PFSK-1 (cell line): ENCODE measurements at regions not wholly inside any gene's neighbourhood (a gene's known extent, or its start where the extent isn't known, plus 50 kb on each side); places are given as distances from the start of the nearest gene placed in this dataset.

Experiments used
- FOXP2 ChIP-seq: optimal IDR thresholded peaks from 2 replicates; pipeline ENCODE3; 2011; ENCODE audit warnings: borderline replicate concordance, control low read depth, inconsistent platforms; ENCODE audit not compliant: insufficient read depth; ENCODE audit errors: extremely low read length, extremely low read depth
- POLR2AphosphoS5 ChIP-seq: IDR thresholded peaks from 2 replicates; pipeline ENCODE4 v1.6.1; 2012; ENCODE audit warnings: low read depth, mild to moderate bottlenecking, control low read depth, low read length, moderate library complexity
- SIN3A ChIP-seq: IDR thresholded peaks from 2 replicates; pipeline ENCODE4 v1.6.1; 2012; ENCODE audit warnings: mild to moderate bottlenecking, low read length, moderate library complexity, borderline replicate concordance; ENCODE audit not compliant: insufficient read depth
- TAF1 ChIP-seq: IDR thresholded peaks from 2 replicates; pipeline ENCODE4 v1.6.1; 2012; ENCODE audit warnings: low read length, control low read depth, borderline replicate concordance; ENCODE audit not compliant: insufficient read depth
- TF ChIP-seq, protein P1 (sequence below), 2 experiments: IDR thresholded peaks; 2 replicates each; pipeline versions ENCODE4 v1.6.1 to v1.8.0; 2011 to 2012; ENCODE audit warnings: low read depth in 2 of 2, low read length in 2 of 2, control low read depth in 1 of 2, inconsistent platforms in 1 of 2, mild to moderate bottlenecking in 1 of 2, moderate library complexity in 1 of 2; ENCODE audit not compliant: insufficient read depth in 1 of 2

DNA sequence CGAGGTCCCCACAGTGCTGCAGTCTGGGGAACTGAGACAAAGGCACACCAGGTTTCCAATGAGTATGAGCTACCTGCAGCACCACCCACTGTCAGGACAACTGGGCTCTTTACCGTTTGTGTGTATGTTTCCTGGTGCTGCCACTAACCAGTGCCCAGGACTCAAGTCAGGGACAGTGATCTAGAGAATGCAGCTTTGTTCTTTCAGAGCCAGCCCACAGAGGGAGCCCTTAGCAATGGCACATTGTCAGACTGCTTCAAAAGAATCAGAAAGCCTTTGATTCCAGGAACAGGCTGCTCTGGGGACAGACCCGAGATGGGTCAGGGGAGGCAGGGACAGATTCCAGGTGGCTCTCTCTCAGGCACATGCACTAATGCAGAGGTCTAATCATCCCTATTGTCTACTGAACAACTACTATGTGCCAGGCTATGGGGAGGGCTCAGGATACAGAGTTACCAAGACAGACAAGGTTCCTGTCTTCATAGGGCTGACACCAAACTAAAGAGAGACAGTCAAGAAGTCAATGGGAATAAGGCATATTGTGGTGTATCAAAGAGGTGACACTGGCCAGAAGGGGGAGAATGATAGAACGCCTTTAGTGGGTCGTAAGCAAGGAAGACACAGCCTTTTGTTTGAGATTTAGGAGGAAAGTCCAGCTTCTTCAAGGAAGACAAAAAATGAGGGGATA lies 103.7 kb downstream of the VPREB1 start:
- TF ChIP-seq TAF1 (no peak), SIN3A (no peak), POLR2AphosphoS5 (no peak), FOXP2 (no peak)
- TF ChIP-seq, protein P1, sequence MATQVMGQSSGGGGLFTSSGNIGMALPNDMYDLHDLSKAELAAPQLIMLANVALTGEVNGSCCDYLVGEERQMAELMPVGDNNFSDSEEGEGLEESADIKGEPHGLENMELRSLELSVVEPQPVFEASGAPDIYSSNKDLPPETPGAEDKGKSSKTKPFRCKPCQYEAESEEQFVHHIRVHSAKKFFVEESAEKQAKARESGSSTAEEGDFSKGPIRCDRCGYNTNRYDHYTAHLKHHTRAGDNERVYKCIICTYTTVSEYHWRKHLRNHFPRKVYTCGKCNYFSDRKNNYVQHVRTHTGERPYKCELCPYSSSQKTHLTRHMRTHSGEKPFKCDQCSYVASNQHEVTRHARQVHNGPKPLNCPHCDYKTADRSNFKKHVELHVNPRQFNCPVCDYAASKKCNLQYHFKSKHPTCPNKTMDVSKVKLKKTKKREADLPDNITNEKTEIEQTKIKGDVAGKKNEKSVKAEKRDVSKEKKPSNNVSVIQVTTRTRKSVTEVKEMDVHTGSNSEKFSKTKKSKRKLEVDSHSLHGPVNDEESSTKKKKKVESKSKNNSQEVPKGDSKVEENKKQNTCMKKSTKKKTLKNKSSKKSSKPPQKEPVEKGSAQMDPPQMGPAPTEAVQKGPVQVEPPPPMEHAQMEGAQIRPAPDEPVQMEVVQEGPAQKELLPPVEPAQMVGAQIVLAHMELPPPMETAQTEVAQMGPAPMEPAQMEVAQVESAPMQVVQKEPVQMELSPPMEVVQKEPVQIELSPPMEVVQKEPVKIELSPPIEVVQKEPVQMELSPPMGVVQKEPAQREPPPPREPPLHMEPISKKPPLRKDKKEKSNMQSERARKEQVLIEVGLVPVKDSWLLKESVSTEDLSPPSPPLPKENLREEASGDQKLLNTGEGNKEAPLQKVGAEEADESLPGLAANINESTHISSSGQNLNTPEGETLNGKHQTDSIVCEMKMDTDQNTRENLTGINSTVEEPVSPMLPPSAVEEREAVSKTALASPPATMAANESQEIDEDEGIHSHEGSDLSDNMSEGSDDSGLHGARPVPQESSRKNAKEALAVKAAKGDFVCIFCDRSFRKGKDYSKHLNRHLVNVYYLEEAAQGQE (IDR thresholded peaks at IDR 0.05; ENCODE audit: insufficient read depth in 1 of 2, low read depth in 2 of 2, low read length in 2 of 2), result no peak

DNA sequence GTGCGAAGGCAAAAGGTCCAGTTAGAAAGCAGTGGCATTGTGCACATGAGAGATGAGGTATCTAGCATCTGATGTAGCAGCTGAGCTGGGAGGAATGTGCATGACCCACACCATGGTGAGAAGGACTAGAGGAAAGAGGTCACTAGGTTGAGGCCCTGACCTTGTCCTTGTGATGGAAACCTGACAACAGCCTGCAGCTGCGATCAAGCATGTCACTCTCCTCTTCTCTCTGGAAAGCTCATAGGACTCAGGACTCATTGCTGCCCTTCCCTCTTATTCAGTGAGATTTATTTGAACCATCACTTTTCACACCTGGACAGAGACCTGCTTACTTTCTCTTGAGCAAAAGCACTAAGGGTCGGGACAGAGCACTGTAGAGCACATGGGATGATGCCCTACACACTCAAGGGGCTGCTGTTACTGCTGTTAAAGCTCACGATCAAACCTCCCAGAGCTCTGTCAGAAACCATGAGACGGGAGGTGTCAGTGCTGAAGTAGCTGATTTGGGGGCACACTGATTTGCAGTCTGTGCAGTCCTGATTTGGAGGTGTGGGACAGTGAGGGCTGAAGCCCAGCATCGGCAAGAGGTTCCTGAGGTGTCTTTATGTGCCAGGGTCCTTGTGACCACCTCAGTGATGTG lies 104.3 kb downstream of the VPREB1 start:
- no peak for TF ChIP-seq SIN3A
- no peak for TF ChIP-seq FOXP2
- TF ChIP-seq POLR2AphosphoS5, result no peak
- no peak for TF ChIP-seq TAF1
- TF ChIP-seq, protein P1 (IDR thresholded peaks at IDR 0.05; ENCODE audit: insufficient read depth in 1 of 2, low read depth in 2 of 2, low read length in 2 of 2), result no peak

DNA sequence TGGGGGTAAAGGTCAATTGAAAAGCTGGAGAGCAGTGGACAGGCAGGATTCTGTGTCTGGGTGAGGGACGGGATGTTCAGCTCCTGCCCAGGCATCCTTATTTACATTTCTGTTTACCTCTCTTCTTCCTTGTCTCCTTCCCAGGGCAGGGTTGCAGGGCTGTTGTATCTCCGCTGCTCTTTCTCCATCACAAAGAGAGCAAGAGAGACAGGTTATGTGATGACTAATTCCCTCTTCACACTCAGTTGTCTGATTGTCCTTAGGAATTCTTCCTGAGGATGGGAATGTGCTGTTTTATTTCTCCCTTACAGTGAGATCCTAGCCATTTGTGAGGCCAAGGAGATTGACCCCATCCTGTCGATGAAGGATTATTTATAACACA lies 104.9 kb downstream of the VPREB1 start:
- TF ChIP-seq TAF1 (no peak), POLR2AphosphoS5 (no peak), FOXP2 (no peak), SIN3A (no peak)
- TF ChIP-seq, protein P1 (IDR thresholded peaks at IDR 0.05; ENCODE audit: insufficient read depth in 1 of 2, low read depth in 2 of 2, low read length in 2 of 2), result no peak

DNA sequence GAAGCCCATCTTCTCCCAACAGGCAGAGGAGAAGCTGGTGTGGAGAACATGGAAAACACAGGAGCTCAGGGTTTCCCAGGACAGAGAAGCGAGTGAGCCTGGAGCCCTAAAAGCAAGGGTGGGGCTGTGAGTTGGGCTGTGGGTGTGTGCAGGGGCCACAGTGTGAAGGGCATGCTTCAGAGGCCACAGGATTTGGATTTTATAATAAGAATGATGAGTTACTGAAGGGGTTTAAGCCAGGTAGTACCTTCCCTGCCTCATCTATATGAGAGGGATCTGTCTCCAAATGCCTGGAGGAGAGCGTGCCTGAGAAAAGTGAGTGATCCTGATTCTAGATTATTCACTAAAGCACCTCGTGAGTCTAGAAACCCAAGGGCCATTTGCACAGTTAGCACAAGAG lies 106.8 kb downstream of the VPREB1 start:
- TF ChIP-seq TAF1 (no peak), SIN3A (no peak), FOXP2 (no peak)
- TF ChIP-seq, protein P1 (IDR thresholded peaks at IDR 0.05; ENCODE audit: insufficient read depth in 1 of 2, low read depth in 2 of 2, low read length in 2 of 2), result no peak
